HepG2 (cell line): ENCODE measurements at regions not wholly inside any gene's neighbourhood (a gene's known extent, or its start where the extent isn't known, plus 50 kb on each side); places are given as distances from the start of the nearest gene placed in this dataset.

Experiments used
- ATAC-seq: fragments of 200-7000 bp; cut with Tn5 transposase; 3 replicates; pipeline ENCODE4 v1.9.1; 2020; ENCODE audit warnings: mild to moderate bottlenecking, moderate library complexity
- BruUV-seq: library from RNA; stranded (reverse); fragments of 400-500 nt; replicated peaks from 2 replicates; lab custom pipeline; 2021; lab: Mats Ljungman, UMichigan
- CTCF ChIA-PET: fragments of 300-600 bp; formaldehyde crosslinking; extraction: SDS; loops from one replicate; lab custom pipeline; 2021; ENCODE audit warnings: low total read pairs, inconsistent platforms, low intra/inter-chr PET ratio; lab: Yijun Ruan, JAX
- POLR2A ChIA-PET: fragments of 350-600 bp; sonication (Branson Sonifier 250); formaldehyde crosslinking; loops from one replicate; lab custom pipeline; 2020; ENCODE audit warnings: antibody characterized with exemption, inconsistent platforms; lab: Yijun Ruan, JAX
- DNase-seq: peaks from one replicate; pipeline ENCODE4 v3.0.0-alpha.2; 2015; ENCODE audit warnings: low spot score
- FAIRE-seq: peaks from 3 replicates; lab custom pipeline; 2011; peaks lifted over from hg19 to GRCh38; lab: Jason Lieb, UNC
- H2AFZ ChIP-seq: one replicate; pipeline ENCODE4 v1.6.1; 2011; ENCODE audit warnings: low read length, inconsistent platforms
- H3K27ac ChIP-seq: fragments of 300-600 bp; 3 replicates; pipeline ENCODE4 v1.8.0; 2011; ENCODE audit warnings: mixed run types, mild to moderate bottlenecking, mixed read lengths, low read length, inconsistent platforms; ENCODE audit not compliant: insufficient read depth; ENCODE audit errors: extremely low read length
- H3K27me3 ChIP-seq, 2 experiments: fragments of 200-600 bp in 1 of 2; 2 replicates in 1 of 2; 3 replicates in 1 of 2; pipeline versions ENCODE4 v1.6.0 to v1.8.0; 2011; ENCODE audit warnings: low read length in 2 of 2, mild to moderate bottlenecking in 2 of 2, moderate library complexity in 2 of 2, inconsistent platforms in 1 of 2; ENCODE audit not compliant: insufficient read depth in 2 of 2, control insufficient read depth in 1 of 2
- H3K36me3 ChIP-seq, 2 experiments: fragments of 200-600 bp in 1 of 2; replicated peaks in 1 of 2; 2 replicates in 1 of 2; 3 replicates in 1 of 2; pipeline versions ENCODE4 v1.5.1 to v1.8.0; 2011; ENCODE audit warnings: low read length in 2 of 2, inconsistent platforms in 1 of 2; ENCODE audit not compliant: insufficient read depth in 2 of 2, control insufficient read depth in 1 of 2
- H3K4me1 ChIP-seq: 2 replicates; pipeline ENCODE4 v1.5.1; 2012; ENCODE audit warnings: low read length, inconsistent platforms; ENCODE audit not compliant: insufficient read depth
- H3K4me2 ChIP-seq: 2 replicates; pipeline ENCODE4 v1.6.0; 2011; ENCODE audit warnings: low read depth, low read length, inconsistent platforms
- H3K4me3 ChIP-seq, 3 experiments: fragments of 200-600 bp in 1 of 3; sonication (generic), shearing (Covaris generic) in 1 of 3; replicated peaks in 1 of 3; 2 replicates each; pipeline ENCODE4 v1.5.1; 2011 to 2016; ENCODE audit warnings: low read length in 3 of 3, inconsistent platforms in 2 of 3, low read depth in 2 of 3, mild to moderate bottlenecking in 2 of 3, control low read depth in 1 of 3, mixed read lengths in 1 of 3; ENCODE audit not compliant: insufficient read depth in 1 of 3
- H3K79me2 ChIP-seq: one replicate; pipeline ENCODE4 v1.6.1; 2011; ENCODE audit warnings: low read length, inconsistent platforms; ENCODE audit not compliant: insufficient read depth
- H3K9ac ChIP-seq: 2 replicates; pipeline ENCODE4 v1.6.0; 2011; ENCODE audit warnings: mild to moderate bottlenecking, low read depth, low read length, inconsistent platforms; ENCODE audit not compliant: insufficient read depth
- H3K9me3 ChIP-seq: 2 replicates; pipeline ENCODE4 v1.5.1; 2012; ENCODE audit warnings: mild to moderate bottlenecking, low read length
- H4K20me1 ChIP-seq: 2 replicates; pipeline ENCODE4 v1.6.0; 2011; ENCODE audit warnings: inconsistent platforms, mild to moderate bottlenecking, low read length, moderate library complexity; ENCODE audit not compliant: insufficient read depth
- MEIS1 ChIP-seq: sonication (generic); formaldehyde crosslinking; IDR thresholded peaks from 2 replicates; pipeline ENCODE4 v1.9.0; 2021; ENCODE audit warnings: mild to moderate bottlenecking, missing genetic modification reagents, moderate library complexity, borderline replicate concordance
- NFKBIZ ChIP-seq: IDR thresholded peaks from 2 replicates; pipeline ENCODE4 v1.6.1; 2018; ENCODE audit warnings: missing genetic modification reagents, missing compliant biosample characterization
- RARA ChIP-seq: IDR thresholded peaks from 2 replicates; pipeline ENCODE4 v1.6.1; 2016; ENCODE audit warnings: missing genetic modification reagents, missing compliant biosample characterization
- ZFAT ChIP-seq: sonication (generic); formaldehyde crosslinking; conservative IDR thresholded peaks from 2 replicates; pipeline ENCODE4 v1.8.1; 2023; ENCODE audit warnings: missing genetic modification reagents, inconsistent platforms
- ZNF567 ChIP-seq: sonication (generic); formaldehyde crosslinking; IDR thresholded peaks from 2 replicates; pipeline ENCODE4 v1.8.1; 2023; ENCODE audit warnings: mild to moderate bottlenecking, missing genetic modification reagents, borderline replicate concordance
- ZNF709 ChIP-seq: sonication (generic); formaldehyde crosslinking; IDR thresholded peaks from 2 replicates; pipeline ENCODE4 v1.5.0; 2020; ENCODE audit warnings: mild to moderate bottlenecking, missing genetic modification reagents
- WGBS: methylation state at CpG from one replicate; pipeline ENCODE4 v1.1.6; 2017; ENCODE audit warnings: low lambda C conversion rate; 5-methylcytosine and 5-hydroxymethylcytosine counted together
- in situ Hi-C: cut with HindIII; loops from 2 replicates; pipeline ENCODE4 v1.10.0; 2017; ENCODE audit warnings: low pct_unique_long_range_greater_than_20kb; ENCODE audit not compliant: extremely low pct_ligation_motif_present
- intact Hi-C: fragments of 100-400 bp; cut with micrococcal nuclease; formaldehyde crosslinking; loops from one replicate; pipeline ENCODE4 v1.10.0; 2022; ENCODE audit not compliant: unreplicated experiment
- TF ChIP-seq, protein P1 (sequence below): sonication (generic); formaldehyde crosslinking; IDR thresholded peaks from 2 replicates; pipeline ENCODE4 v1.9.0; 2022; ENCODE audit warnings: low read depth, missing genetic modification reagents
- TF ChIP-seq, protein P2 (sequence below): sonication (generic); formaldehyde crosslinking; IDR thresholded peaks from 2 replicates; pipeline ENCODE4 v1.4.0; 2020; ENCODE audit warnings: mild to moderate bottlenecking, missing genetic modification reagents, borderline replicate concordance
- TF ChIP-seq, protein P3 (sequence below): IDR thresholded peaks from 2 replicates; pipeline ENCODE4 v1.4.0; 2020; ENCODE audit warnings: mild to moderate bottlenecking, missing genetic modification reagents

DNA sequence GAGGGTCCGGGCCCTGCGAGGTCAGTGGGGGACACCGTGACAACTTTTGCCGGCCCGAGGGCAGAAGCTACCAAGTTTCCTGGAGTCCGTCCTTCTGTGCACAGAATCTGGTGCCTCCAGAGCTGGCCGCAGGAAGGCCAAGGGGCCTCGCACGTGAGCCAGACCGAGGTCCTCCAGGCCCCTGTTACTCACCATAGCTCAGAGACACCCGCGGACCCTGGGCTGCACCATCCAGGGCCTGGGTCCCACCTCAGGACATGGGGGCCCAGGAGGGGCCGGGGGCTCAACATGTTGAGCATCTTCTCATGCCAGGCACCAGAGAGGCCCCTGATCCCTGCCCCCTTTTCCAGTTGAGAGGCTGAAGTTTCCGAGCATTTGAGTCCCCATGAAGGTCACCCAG is 87.9 kb downstream of the HMX1 start:
- no TSS peak for BruUV-seq
- intact Hi-C loops = no loop called here
- POLR2A ChIA-PET = no interaction called here

DNA sequence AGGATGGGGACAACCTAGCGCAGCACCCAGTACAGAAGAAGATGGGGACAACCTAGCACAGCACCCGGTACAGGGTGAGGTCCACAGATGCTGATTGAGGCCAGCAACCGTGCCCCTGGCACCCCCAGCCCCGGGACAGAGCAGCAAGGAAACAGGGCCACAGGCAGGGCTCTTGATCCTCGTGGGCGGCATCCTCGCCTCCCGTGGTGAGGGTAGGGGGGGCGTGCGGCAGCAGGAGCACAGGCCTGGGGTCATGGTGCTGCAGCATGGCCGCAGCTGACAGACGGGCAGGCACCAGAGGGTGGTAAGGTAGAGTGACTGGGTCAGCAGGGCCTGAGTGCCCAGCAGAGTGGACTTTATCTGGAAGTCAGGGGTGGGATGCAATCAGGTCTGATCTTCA is 89.5 kb downstream of the HMX1 start:
- 13% methylated on average over 9 of the region's 12 CpGs for WGBS
- Histone ChIP-seq H3K4me3 (no peak overlapping the region), H3K4me1 (no peaks in the 10 kb centered on the region), H4K20me1 (peaks cover 3% of the 10 kb centered on the region; the same call in 1 of the 2 replicates), H3K9me3 (no peaks in the 10 kb centered on the region), H3K36me3 (no peaks in the 10 kb centered on the region), H3K27me3 (peaks cover 7 to 59% of the 10 kb centered on the region in 2 experiments), H2AFZ (no peak overlapping the region), H3K9ac (no peak overlapping the region), H3K79me2 (no peaks in the 10 kb centered on the region), H3K27ac (no peak overlapping the region), H3K4me2 (no peak overlapping the region)
- DNase-seq (no peak), FAIRE-seq (no peak), ATAC-seq (no peak)
- intact Hi-C loops = no loop called here
- BruUV-seq = no TSS peak
- CTCF ChIA-PET = no interaction called here
- in situ Hi-C loops = no loop called here
- POLR2A ChIA-PET = no interaction called here
- TF ChIP-seq, protein P1, sequence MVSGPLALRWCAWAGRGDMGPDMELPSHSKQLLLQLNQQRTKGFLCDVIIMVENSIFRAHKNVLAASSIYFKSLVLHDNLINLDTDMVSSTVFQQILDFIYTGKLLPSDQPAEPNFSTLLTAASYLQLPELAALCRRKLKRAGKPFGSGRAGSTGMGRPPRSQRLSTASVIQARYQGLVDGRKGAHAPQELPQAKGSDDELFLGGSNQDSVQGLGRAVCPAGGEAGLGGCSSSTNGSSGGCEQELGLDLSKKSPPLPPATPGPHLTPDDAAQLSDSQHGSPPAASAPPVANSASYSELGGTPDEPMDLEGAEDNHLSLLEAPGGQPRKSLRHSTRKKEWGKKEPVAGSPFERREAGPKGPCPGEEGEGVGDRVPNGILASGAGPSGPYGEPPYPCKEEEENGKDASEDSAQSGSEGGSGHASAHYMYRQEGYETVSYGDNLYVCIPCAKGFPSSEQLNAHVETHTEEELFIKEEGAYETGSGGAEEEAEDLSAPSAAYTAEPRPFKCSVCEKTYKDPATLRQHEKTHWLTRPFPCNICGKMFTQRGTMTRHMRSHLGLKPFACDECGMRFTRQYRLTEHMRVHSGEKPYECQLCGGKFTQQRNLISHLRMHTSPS (CRISPR knock-in tag) = no peak
- TF ChIP-seq ZFAT = no peak
- TF ChIP-seq, protein P2, sequence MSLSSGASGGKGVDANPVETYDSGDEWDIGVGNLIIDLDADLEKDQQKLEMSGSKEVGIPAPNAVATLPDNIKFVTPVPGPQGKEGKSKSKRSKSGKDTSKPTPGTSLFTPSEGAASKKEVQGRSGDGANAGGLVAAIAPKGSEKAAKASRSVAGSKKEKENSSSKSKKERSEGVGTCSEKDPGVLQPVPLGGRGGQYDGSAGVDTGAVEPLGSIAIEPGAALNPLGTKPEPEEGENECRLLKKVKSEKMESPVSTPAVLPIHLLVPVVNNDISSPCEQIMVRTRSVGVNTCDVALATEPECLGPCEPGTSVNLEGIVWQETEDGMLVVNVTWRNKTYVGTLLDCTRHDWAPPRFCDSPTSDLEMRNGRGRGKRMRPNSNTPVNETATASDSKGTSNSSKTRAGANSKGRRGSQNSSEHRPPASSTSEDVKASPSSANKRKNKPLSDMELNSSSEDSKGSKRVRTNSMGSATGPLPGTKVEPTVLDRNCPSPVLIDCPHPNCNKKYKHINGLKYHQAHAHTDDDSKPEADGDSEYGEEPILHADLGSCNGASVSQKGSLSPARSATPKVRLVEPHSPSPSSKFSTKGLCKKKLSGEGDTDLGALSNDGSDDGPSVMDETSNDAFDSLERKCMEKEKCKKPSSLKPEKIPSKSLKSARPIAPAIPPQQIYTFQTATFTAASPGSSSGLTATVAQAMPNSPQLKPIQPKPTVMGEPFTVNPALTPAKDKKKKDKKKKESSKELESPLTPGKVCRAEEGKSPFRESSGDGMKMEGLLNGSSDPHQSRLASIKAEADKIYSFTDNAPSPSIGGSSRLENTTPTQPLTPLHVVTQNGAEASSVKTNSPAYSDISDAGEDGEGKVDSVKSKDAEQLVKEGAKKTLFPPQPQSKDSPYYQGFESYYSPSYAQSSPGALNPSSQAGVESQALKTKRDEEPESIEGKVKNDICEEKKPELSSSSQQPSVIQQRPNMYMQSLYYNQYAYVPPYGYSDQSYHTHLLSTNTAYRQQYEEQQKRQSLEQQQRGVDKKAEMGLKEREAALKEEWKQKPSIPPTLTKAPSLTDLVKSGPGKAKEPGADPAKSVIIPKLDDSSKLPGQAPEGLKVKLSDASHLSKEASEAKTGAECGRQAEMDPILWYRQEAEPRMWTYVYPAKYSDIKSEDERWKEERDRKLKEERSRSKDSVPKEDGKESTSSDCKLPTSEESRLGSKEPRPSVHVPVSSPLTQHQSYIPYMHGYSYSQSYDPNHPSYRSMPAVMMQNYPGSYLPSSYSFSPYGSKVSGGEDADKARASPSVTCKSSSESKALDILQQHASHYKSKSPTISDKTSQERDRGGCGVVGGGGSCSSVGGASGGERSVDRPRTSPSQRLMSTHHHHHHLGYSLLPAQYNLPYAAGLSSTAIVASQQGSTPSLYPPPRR (CRISPR knock-in tag) = no peak
- TF ChIP-seq, protein P3, sequence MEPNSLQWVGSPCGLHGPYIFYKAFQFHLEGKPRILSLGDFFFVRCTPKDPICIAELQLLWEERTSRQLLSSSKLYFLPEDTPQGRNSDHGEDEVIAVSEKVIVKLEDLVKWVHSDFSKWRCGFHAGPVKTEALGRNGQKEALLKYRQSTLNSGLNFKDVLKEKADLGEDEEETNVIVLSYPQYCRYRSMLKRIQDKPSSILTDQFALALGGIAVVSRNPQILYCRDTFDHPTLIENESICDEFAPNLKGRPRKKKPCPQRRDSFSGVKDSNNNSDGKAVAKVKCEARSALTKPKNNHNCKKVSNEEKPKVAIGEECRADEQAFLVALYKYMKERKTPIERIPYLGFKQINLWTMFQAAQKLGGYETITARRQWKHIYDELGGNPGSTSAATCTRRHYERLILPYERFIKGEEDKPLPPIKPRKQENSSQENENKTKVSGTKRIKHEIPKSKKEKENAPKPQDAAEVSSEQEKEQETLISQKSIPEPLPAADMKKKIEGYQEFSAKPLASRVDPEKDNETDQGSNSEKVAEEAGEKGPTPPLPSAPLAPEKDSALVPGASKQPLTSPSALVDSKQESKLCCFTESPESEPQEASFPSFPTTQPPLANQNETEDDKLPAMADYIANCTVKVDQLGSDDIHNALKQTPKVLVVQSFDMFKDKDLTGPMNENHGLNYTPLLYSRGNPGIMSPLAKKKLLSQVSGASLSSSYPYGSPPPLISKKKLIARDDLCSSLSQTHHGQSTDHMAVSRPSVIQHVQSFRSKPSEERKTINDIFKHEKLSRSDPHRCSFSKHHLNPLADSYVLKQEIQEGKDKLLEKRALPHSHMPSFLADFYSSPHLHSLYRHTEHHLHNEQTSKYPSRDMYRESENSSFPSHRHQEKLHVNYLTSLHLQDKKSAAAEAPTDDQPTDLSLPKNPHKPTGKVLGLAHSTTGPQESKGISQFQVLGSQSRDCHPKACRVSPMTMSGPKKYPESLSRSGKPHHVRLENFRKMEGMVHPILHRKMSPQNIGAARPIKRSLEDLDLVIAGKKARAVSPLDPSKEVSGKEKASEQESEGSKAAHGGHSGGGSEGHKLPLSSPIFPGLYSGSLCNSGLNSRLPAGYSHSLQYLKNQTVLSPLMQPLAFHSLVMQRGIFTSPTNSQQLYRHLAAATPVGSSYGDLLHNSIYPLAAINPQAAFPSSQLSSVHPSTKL (CRISPR knock-in tag) = no peak

More for the DNA sequence above, 87.9 kb downstream of the HMX1 start:
- ATAC-seq (no peak), FAIRE-seq (no peak), DNase-seq (no peak)
- H3K4me2 ChIP-seq = no peak overlapping the region
- H3K9me3 ChIP-seq = no peaks in the 10 kb centered on the region
- peaks cover 13 to 72% of the 10 kb centered on the region in 2 experiments for H3K27me3 ChIP-seq
- no peak overlapping the region for H3K27ac ChIP-seq
- H3K79me2 ChIP-seq = no peaks in the 10 kb centered on the region
- H3K36me3 ChIP-seq = no peaks in the 10 kb centered on the region
- H2AFZ ChIP-seq = no peak overlapping the region
- in situ Hi-C loops = no loop called here
- H3K4me3 ChIP-seq = no peak overlapping the region
- TF ChIP-seq NFKBIZ (CRISPR knock-in tag) (no peak), RARA (CRISPR knock-in tag) (no peak), ZNF567 (CRISPR knock-in tag) (no peak), MEIS1 (CRISPR knock-in tag) (no peak), ZNF709 (CRISPR knock-in tag) (no peak)
- TF ChIP-seq, all 625 proteins: peak for 0
- Histone ChIP-seq H3K4me1 (no peaks in the 10 kb centered on the region), H4K20me1 (peaks cover 4% of the 10 kb centered on the region; the same call in 1 of the 2 replicates), H3K9ac (no peak overlapping the region)
- CTCF ChIA-PET = no interaction called here
- no CpG with 5 or more reads among the region's 14 CpGs for WGBS
